ENCODE measurements at regions not wholly inside any gene's neighbourhood (a gene's known extent, or its start where the extent isn't known, plus 50 kb on each side); places are given as distances from the start of the nearest gene placed in this dataset.

GRCh38 chr2:7612969-7613368 lies 695.8 kb downstream of the RNF144A start:
- no peaks in the 10 kb centered on the region for H3K79me2 ChIP-seq (ENCODE audit: insufficient read depth, low read length)
- intact Hi-C loops (cut with micrococcal nuclease): no loop called here
- no peak overlapping the region for H2AFZ ChIP-seq (ENCODE audit: low read depth, low read length, poor library complexity, severe bottlenecking)
- H3K4me1 ChIP-seq (ENCODE audit: control insufficient read depth in 1 of 2, insufficient read depth in 2 of 2, low read length in 2 of 2): no peaks in the 10 kb centered on the region
- H3K9me2 ChIP-seq (ENCODE audit: insufficient read depth): no peaks in the 10 kb centered on the region
- no peaks in the 10 kb centered on the region for H3K36me3 ChIP-seq (ENCODE audit: control insufficient read depth in 1 of 2, insufficient read depth in 2 of 2, low read length in 2 of 2)
- no peak for TF ChIP-seq YY1 (IDR thresholded peaks at IDR 0.05; ENCODE audit: extremely low read depth, insufficient replicate concordance, low read depth, low read length)
- TF ChIP-seq RAD21 (IDR thresholded peaks at IDR 0.05; ENCODE audit: low read depth): no peak
- no peak for TF ChIP-seq CBX3 (IDR thresholded peaks at IDR 0.05; ENCODE audit: low read depth)
- no peak for TF ChIP-seq TCF7L2 (IDR thresholded peaks at IDR 0.05; ENCODE audit: borderline replicate concordance, extremely low read depth, insufficient read depth, insufficient read length)
- no peak for TF ChIP-seq JUND (IDR thresholded peaks at IDR 0.05)
- TF ChIP-seq POLR2AphosphoS5 (IDR thresholded peaks at IDR 0.05; ENCODE audit: low read depth, low read length): no peak
- TF ChIP-seq ELF1 (IDR thresholded peaks at IDR 0.05; ENCODE audit: borderline replicate concordance, low read depth): no peak
- TF ChIP-seq MAX (IDR thresholded peaks at IDR 0.05): no peak
- TF ChIP-seq EZH2phosphoT487 (IDR thresholded peaks at IDR 0.05; ENCODE audit: borderline replicate concordance): no peak
- TF ChIP-seq, protein P1, sequence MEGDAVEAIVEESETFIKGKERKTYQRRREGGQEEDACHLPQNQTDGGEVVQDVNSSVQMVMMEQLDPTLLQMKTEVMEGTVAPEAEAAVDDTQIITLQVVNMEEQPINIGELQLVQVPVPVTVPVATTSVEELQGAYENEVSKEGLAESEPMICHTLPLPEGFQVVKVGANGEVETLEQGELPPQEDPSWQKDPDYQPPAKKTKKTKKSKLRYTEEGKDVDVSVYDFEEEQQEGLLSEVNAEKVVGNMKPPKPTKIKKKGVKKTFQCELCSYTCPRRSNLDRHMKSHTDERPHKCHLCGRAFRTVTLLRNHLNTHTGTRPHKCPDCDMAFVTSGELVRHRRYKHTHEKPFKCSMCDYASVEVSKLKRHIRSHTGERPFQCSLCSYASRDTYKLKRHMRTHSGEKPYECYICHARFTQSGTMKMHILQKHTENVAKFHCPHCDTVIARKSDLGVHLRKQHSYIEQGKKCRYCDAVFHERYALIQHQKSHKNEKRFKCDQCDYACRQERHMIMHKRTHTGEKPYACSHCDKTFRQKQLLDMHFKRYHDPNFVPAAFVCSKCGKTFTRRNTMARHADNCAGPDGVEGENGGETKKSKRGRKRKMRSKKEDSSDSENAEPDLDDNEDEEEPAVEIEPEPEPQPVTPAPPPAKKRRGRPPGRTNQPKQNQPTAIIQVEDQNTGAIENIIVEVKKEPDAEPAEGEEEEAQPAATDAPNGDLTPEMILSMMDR (IDR thresholded peaks at IDR 0.05 in 2 of 3, conservative IDR thresholded peaks at IDR 0.05 in 1 of 3; ENCODE audit: borderline replicate concordance in 1 of 3, insufficient read depth in 1 of 3, low read depth in 2 of 3, low read length in 2 of 3): no peak
- no peak for TF ChIP-seq POLR2A (IDR thresholded peaks at IDR 0.05; ENCODE audit: borderline replicate concordance, extremely low read depth, insufficient read depth, insufficient read length)
- TF ChIP-seq SIN3A (IDR thresholded peaks at IDR 0.05; ENCODE audit: low read depth): no peak
- TF ChIP-seq, protein P2, sequence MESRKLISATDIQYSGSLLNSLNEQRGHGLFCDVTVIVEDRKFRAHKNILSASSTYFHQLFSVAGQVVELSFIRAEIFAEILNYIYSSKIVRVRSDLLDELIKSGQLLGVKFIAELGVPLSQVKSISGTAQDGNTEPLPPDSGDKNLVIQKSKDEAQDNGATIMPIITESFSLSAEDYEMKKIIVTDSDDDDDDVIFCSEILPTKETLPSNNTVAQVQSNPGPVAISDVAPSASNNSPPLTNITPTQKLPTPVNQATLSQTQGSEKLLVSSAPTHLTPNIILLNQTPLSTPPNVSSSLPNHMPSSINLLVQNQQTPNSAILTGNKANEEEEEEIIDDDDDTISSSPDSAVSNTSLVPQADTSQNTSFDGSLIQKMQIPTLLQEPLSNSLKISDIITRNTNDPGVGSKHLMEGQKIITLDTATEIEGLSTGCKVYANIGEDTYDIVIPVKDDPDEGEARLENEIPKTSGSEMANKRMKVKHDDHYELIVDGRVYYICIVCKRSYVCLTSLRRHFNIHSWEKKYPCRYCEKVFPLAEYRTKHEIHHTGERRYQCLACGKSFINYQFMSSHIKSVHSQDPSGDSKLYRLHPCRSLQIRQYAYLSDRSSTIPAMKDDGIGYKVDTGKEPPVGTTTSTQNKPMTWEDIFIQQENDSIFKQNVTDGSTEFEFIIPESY (IDR thresholded peaks at IDR 0.05; ENCODE audit: extremely low read depth, insufficient replicate concordance, low read length): no peak
- no peak for TF ChIP-seq REST (IDR thresholded peaks at IDR 0.05; ENCODE audit: low read depth)
- no peak for TF ChIP-seq SRF (IDR thresholded peaks at IDR 0.05; ENCODE audit: low read depth)
- TF ChIP-seq ZNF274 (IDR thresholded peaks at IDR 0.05; ENCODE audit: low read depth, low read length): no peak
- no peak for TF ChIP-seq EZH2 (IDR thresholded peaks at IDR 0.05)
- no peak for TF ChIP-seq FOSL1 (IDR thresholded peaks at IDR 0.05; ENCODE audit: low read depth)
- TF ChIP-seq ATF3 (IDR thresholded peaks at IDR 0.05): no peak
- RAD21 ChIA-PET (ENCODE audit: low non-redundant PET in 1 of 2, low total read pairs in 2 of 2, uncharacterized antibody in 2 of 2, unreplicated experiment in 2 of 2): no interaction called here
- no peaks in the 10 kb centered on the region for H4K20me1 ChIP-seq (ENCODE audit: insufficient read depth)
- H3K9me3 ChIP-seq (ENCODE audit: control insufficient read depth in 1 of 2, insufficient read depth in 1 of 2, low read depth in 1 of 2, low read length in 2 of 2): no peaks in the 10 kb centered on the region
- DNase-seq (ENCODE audit: low read depth, low spot score) (no peak), ATAC-seq (no peak)
- H3K27me3 ChIP-seq (ENCODE audit: insufficient read depth, low read length): 0 out of 2 replicates have a peak, but pooled peaks cover 2% of the 10 kb centered on the region
- H3K27ac ChIP-seq (ENCODE audit: low read depth, low read length): no peak overlapping the region
- no peak overlapping the region for H3K9ac ChIP-seq (ENCODE audit: low read length)
- POLR2A ChIA-PET: no interaction called here
- H3K4me2 ChIP-seq (ENCODE audit: low read length): no peak overlapping the region
- CTCF ChIA-PET: no interaction called here
- H3K4me3 ChIP-seq (replicated peaks in 1 of 2; ENCODE audit: low read depth in 1 of 2, low read length in 2 of 2): no peak overlapping the region
- no TSS peak for BruUV-seq (replicated peaks)
